Aorta (tissue), 5 donors: ENCODE measurements at regions not wholly inside any gene's neighbourhood (a gene's known extent, or its start where the extent isn't known, plus 50 kb on each side); places are given as distances from the start of the nearest gene placed in this dataset.

Source experiments
- ATAC-seq: fragments of 200-7000 bp; cut with Tn5 transposase; one replicate; pipeline ENCODE4 v1.9.1; 2022; ENCODE audit warnings: moderate library complexity; ENCODE audit not compliant: low FRiP score
- DNase-seq, 2 donors: peaks; one replicate each; pipeline ENCODE4 v3.0.0-alpha.2; 2020
- H3K27ac ChIP-seq, 2 donors: one replicate each; pipeline ENCODE4 v1.5.1; 2013; ENCODE audit warnings: low read length in 2 of 2, mild to moderate bottlenecking in 2 of 2, moderate library complexity in 2 of 2, control low read depth in 1 of 2, inconsistent platforms in 1 of 2, low read depth in 1 of 2
- H3K27me3 ChIP-seq, 2 donors: one replicate each; pipeline ENCODE4 v1.6.1; 2013; ENCODE audit warnings: control low read depth in 1 of 2, low read length in 1 of 2, mild to moderate bottlenecking in 1 of 2, moderate library complexity in 1 of 2; ENCODE audit not compliant: insufficient read depth in 2 of 2, control insufficient read depth in 1 of 2
- H3K36me3 ChIP-seq, 2 donors: one replicate each; pipeline ENCODE4 v1.6.1; 2013; ENCODE audit warnings: control low read depth in 1 of 2, low read length in 1 of 2, mild to moderate bottlenecking in 1 of 2; ENCODE audit not compliant: insufficient read depth in 2 of 2, control insufficient read depth in 1 of 2
- H3K4me1 ChIP-seq, 2 donors: one replicate each; pipeline ENCODE4 v1.6.1; 2013; ENCODE audit warnings: low read length in 2 of 2, control low read depth in 1 of 2, mild to moderate bottlenecking in 1 of 2, moderate library complexity in 1 of 2; ENCODE audit not compliant: insufficient read depth in 2 of 2, control insufficient read depth in 1 of 2
- H3K4me3 ChIP-seq, 2 donors: one replicate each; pipeline ENCODE4 v1.5.1; 2013; ENCODE audit warnings: low read length in 2 of 2, control low read depth in 1 of 2, mild to moderate bottlenecking in 1 of 2
- H3K9me3 ChIP-seq: one replicate; pipeline ENCODE4 v1.6.1; 2013; ENCODE audit warnings: mild to moderate bottlenecking, low read length; ENCODE audit not compliant: control insufficient read depth
- WGBS, 2 donors: extraction: QIAGEN DNeasy Blood & Tissue Kit; methylation state at CpG; one replicate each; pipeline ENCODE4 v1.1.7; 2013; 5-methylcytosine and 5-hydroxymethylcytosine counted together
- intact Hi-C, 2 donors: fragments of 100-400 bp; cut with DNase I; formaldehyde crosslinking; loops; one replicate each; pipeline versions ENCODE4 v1.14.2 to v1.15.0; 2022
- donor health status: healthy with polysubstance abuse.
- donor health status: Bipolar disorder and iron deficiency.
- donor health status: DM: no; HTN: no; CAD: no.
- donor health status: DM: no; HTN: no; CAD: no.
- donor health status: DM: yes; HTN: yes; CAD: no.

DNA sequence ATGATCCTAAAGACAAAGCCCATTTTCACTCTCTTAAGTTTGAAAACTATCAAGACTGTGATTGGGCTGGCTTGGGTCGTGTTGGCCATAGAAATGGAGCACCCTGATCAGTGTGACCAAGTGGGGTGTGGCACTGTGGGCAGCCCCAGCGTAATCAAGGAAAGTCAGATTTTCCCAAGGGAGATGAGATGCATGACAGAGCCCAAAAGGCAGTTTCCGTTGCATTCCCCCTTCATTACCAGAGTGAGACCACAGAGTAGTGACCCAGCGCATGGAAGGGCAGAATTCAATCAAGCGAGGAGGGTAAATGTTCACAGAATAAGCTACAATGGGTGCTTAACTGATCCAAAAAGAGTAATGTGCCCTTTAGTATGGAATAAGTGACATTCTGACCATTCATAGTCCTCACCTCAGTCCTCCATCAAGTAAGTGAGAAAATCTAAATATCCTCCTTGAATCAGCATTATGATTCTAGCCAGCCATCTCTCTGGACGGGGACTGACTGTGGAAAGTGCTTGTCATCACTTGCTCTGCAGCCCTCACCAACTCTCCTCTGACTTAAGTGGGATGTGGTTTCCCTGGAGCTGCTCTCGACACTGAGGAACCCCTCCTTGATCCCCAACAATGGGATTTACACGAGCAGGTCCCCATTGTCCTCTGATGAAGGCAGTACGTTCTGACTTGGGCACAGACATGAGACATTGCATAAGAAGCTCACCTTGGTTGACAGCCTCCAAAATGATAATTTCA lies 430.5 kb downstream of the OCA2 start:
- H3K4me1 ChIP-seq, result no peaks in the 10 kb centered on the region
- no peak for DNase-seq
- H3K9me3 ChIP-seq, result peaks cover 2% of the 10 kb centered on the region
- no peaks in the 10 kb centered on the region for H3K27me3 ChIP-seq
- no peak overlapping the region for H3K27ac ChIP-seq
- no peak for ATAC-seq
- H3K4me3 ChIP-seq, result no peak overlapping the region
- H3K36me3 ChIP-seq, result no peaks in the 10 kb centered on the region
- intact Hi-C loops, result no loop called here
- 69 to 79% methylated on average over 9 of the region's 9 CpGs for WGBS, 2 donors

DNA sequence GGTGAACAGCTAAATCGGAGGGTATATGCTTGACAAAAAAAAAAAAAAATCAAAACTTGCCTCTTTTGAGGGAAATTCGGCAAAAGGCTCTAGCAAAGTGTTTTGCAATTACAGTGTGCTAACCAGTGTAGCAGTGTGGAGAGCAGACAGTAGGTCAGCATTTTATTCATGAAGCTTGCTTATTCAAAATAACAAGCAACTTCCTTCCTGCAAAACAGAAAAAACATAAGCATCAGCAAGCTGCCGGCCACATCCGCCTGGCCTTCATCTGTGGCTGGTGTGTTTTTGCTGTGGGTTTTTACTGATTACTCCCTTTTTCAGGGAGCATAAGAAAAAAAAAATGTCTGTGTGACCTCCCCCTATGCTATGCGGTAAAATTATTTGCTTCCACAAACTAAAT lies 434.1 kb downstream of the OCA2 start:
- Histone ChIP-seq H3K27ac (no peak overlapping the region), H3K9me3 (peaks cover 4% of the 10 kb centered on the region), H3K4me3 (no peak overlapping the region), H3K4me1 (no peaks in the 10 kb centered on the region), H3K36me3 (no peaks in the 10 kb centered on the region), H3K27me3 (no peaks in the 10 kb centered on the region)
- DNase-seq (no peak), ATAC-seq (no peak)
- 46 to 59% methylated on average over 5 of the region's 5 CpGs for WGBS, 2 donors
- intact Hi-C loops, result no loop called here

DNA sequence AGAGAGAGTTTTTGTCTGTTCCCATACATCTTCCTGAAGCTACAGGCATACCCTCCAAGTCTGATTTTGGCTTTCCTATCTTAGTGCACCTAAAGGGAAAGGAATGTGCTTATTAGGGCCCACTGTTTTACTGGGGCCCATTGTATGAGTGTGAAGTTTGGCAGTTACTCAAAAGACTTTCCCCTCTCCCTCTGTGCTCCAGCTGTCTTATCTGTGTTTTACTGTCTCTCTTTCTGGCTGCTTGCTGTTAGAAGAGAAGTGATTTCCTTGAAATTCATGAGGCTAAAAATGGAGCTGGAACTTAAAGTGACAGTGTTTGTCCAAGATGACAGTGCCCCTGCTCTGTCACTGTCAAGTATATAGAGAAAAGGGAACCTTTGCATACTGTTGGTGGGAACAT lies 436.2 kb downstream of the OCA2 start:
- no peak for ATAC-seq

DNA sequence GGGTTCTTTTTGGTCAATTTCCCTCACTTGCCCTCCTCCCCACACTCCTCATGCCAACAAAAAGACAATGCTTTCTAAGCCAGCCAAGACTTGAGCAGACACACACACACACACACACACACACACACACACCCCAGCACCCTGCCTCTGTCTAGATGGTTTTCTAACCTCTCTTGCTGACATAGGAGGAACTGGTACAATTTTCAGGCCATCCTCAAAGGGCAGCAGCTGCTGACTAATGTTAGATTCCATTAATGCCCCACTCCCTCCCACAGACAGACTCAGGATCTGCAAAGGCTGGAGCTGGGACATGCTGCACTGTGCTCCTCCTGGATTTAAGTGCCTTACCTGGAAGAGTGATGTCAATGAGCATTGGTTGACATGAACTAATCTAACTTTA lies 438.4 kb downstream of the OCA2 start:
- Histone ChIP-seq H3K27me3 (no peaks in the 10 kb centered on the region), H3K4me3 (no peak overlapping the region), H3K4me1 (no peaks in the 10 kb centered on the region), H3K9me3 (peaks cover 3% of the 10 kb centered on the region), H3K27ac (no peak overlapping the region), H3K36me3 (no peaks in the 10 kb centered on the region)
- ATAC-seq (no peak), DNase-seq (no peak)
- intact Hi-C loops, result no loop called here

More for the DNA sequence above, 436.2 kb downstream of the OCA2 start:
- intact Hi-C loops, result no loop called here
- Histone ChIP-seq H3K27me3 (no peaks in the 10 kb centered on the region), H3K4me1 (no peaks in the 10 kb centered on the region), H3K4me3 (no peak overlapping the region), H3K36me3 (no peaks in the 10 kb centered on the region), H3K9me3 (peaks cover 4% of the 10 kb centered on the region), H3K27ac (no peak overlapping the region)
- no peak for DNase-seq

DNA sequence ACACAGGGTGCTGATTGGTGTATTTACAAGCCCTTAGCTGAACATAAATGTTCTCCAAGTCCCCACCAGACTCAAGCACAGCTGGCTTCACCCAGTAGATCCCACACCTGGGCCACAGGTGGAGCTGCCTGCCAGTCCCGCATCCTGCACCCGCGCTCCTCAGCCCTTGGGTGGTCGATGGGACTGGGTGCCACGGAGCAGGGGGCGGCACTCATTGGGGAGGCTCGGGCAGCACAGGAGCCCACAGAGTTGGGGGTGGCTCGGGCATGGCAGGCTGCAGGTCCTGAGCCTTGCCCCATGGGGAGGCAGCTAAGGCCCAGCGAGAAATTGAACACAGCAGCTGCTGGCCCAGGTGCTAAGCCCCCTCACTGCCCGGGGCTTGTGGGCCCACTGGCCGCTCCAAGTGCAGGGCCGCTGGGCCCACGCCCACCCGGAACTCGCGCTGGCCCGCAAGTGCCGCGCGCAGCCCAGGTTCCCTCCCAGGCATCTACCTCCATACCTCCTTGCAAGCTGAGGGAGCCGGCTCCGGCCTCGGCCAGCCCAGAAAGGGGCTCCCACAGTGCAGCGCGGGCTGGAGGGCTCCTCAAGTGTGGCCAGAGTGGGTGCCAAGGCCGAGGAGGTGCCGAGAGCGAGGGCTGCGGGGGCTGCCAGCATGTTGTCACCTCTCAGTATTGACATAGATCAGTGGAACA lies 442.7 kb downstream of the OCA2 start:
- Histone ChIP-seq H3K36me3 (no peaks in the 10 kb centered on the region), H3K4me3 (no peak overlapping the region), H3K27ac (no peak overlapping the region), H3K9me3 (no peaks in the 10 kb centered on the region), H3K4me1 (no peaks in the 10 kb centered on the region), H3K27me3 (no peaks in the 10 kb centered on the region)
- WGBS, 2 donors, result 95 to 96% methylated on average over 27 to 29 of the region's 29 CpGs
- no peak for DNase-seq
- intact Hi-C loops, result no loop called here
- ATAC-seq, result no peak

DNA sequence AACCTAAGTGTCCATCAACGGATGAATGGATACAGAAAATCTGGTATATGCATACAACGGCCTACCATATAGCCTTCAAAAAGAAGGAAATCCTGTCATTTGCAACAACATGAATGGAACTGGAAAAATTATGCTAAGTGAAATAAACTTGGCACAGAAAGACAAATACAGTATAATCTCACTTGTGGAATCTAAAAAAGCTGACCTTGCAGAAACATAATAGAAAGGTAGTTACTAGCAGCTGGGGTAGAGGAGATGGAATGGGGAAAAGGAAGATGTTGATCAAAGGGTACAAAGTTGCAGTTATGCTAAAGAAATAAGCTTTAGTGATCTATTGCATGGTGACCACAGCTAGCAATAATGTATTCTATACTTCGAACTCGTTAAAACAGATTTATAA lies 444.1 kb downstream of the OCA2 start:
- intact Hi-C loops, result loop anchor here in 1 of 2 donors (2.0 kb wide), 1 partner anchor 28 kb away; no protein-coding TSS in a partner anchor
- Histone ChIP-seq H3K4me1 (no peaks in the 10 kb centered on the region), H3K27me3 (no peaks in the 10 kb centered on the region), H3K27ac (no peak overlapping the region), H3K36me3 (no peaks in the 10 kb centered on the region), H3K9me3 (peaks cover under 1% of the 10 kb centered on the region), H3K4me3 (no peak overlapping the region)
- 79 to 81% methylated on average over 4 of the region's 4 CpGs for WGBS, 2 donors
- DNase-seq (no peak), ATAC-seq (no peak)

DNA sequence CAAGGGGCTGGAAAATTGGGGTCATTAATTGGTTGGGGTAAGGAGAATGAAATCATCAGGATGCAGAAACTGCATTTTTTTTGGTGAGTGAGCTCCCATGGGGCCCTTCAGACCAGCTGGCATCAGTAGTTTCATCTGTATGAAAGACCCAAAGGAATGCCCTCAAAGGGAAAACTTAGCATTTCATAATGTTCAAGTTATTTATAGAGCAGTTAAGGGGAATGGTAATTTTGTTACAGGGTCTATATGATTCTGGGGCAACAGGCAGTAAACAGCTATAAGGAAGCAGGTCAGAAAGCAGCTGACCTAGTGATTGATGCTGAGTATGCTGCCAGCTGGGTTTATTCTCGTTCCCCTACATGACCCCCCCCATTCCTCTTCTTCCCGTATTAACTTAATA lies 448.9 kb downstream of the OCA2 start:
- intact Hi-C loops, result no loop called here
- no peaks in the 10 kb centered on the region for H3K27me3 ChIP-seq
- H3K9me3 ChIP-seq, result peaks cover 1% of the 10 kb centered on the region
- H3K4me1 ChIP-seq, result no peaks in the 10 kb centered on the region
- H3K36me3 ChIP-seq, result no peaks in the 10 kb centered on the region
- WGBS, 2 donors, result 56 to 65% methylated on average over 2 of the region's 2 CpGs
- no peak for DNase-seq
- no peak for ATAC-seq
- no peak overlapping the region for H3K4me3 ChIP-seq
- H3K27ac ChIP-seq, result no peak overlapping the region

DNA sequence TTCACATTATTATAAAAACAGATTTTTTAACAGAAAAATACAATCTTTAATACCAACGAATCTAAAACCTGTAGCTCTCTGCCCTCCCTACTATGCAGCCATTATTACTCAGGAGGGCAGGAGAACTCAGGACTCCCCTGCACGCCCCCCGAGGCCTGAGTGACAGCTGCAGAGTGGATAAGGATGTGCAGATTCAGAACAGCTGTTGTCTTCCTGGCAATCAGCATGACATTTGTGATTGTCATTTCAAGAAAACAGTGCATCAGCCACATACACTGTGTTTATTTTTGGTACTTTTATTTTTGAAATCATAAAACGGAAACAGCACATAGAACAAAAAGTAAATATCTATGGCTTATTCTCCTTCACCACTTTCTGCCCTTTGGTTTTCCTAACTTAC lies 450.8 kb downstream of the OCA2 start:
- Histone ChIP-seq H3K36me3 (no peaks in the 10 kb centered on the region), H3K9me3 (peaks cover 1% of the 10 kb centered on the region), H3K27me3 (no peaks in the 10 kb centered on the region), H3K4me3 (no peak overlapping the region), H3K27ac (no peak overlapping the region), H3K4me1 (no peaks in the 10 kb centered on the region)
- intact Hi-C loops, result no loop called here
- DNase-seq (no peak), ATAC-seq (no peak)
- whole genome bisulfite sequencing, 2 donors, result 65 to 67% methylated on average over 4 of the region's 4 CpGs

DNA sequence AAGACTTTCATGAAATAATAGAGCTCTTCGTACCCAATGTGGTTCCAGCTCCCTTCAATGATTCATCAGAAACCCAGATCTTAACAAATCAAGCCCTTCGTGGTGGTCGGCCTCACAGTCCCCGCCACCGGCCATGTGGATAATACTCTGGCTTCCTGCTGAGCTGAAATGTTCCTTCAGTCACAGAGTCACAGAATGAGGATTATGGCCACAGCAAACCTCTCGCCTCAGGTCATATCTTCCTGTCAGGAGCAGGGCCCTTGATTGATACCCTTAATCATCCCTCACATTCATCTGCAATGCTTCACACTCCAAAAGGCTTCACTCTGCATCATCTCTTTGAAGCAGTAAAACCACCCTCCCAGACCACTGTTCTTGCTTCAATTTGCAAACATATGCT lies 452.6 kb downstream of the OCA2 start:
- ATAC-seq, result no peak
- DNase-seq, result no peak
- 43 to 64% methylated on average over 6 of the region's 6 CpGs for WGBS, 2 donors

More for the DNA sequence above, 452.6 kb downstream of the OCA2 start:
- Histone ChIP-seq H3K36me3 (no peaks in the 10 kb centered on the region), H3K4me3 (no peak overlapping the region), H3K27ac (no peak overlapping the region), H3K4me1 (no peaks in the 10 kb centered on the region), H3K9me3 (peaks cover 1% of the 10 kb centered on the region), H3K27me3 (no peaks in the 10 kb centered on the region)
- intact Hi-C loops, result no loop called here
